Vagina (tissue), 2 donors: ENCODE measurements at regions not wholly inside any gene's neighbourhood (a gene's known extent, or its start where the extent isn't known, plus 50 kb on each side); places are given as distances from the start of the nearest gene placed in this dataset.

Experiments
- DNase-seq, 2 donors: peaks; one replicate each; pipeline ENCODE4 v3.0.0-alpha.2; 2017; ENCODE audit errors: extremely low spot score in 2 of 2
- H3K27ac ChIP-seq: fragments of 200-600 bp; sonication (generic); one replicate; pipeline ENCODE4 v1.5.1; 2019
- H3K27me3 ChIP-seq: fragments of 200-600 bp; sonication (generic); one replicate; pipeline ENCODE4 v1.5.1; 2019
- H3K36me3 ChIP-seq, 2 donors: fragments of 200-600 bp; sonication (generic); one replicate each; pipeline ENCODE4 v1.5.1; 2017 to 2019
- H3K4me1 ChIP-seq: fragments of 200-600 bp; sonication (generic); one replicate; pipeline ENCODE4 v1.5.1; 2019
- H3K4me3 ChIP-seq, 2 donors: fragments of 200-600 bp; sonication (generic); 1 replicate in 1 of 2; 2 replicates in 1 of 2; pipeline ENCODE4 v1.5.1; 2016 to 2019
- H3K9me3 ChIP-seq: fragments of 200-600 bp; sonication (generic); one replicate; pipeline ENCODE4 v1.5.1; 2019
- POLR2A ChIP-seq, 2 donors: fragments of 450-650 bp; IDR thresholded peaks; one replicate each; pipeline ENCODE4 v1.6.1; 2017; ENCODE audit warnings: antibody characterized with exemption in 2 of 2, mild to moderate bottlenecking in 2 of 2, moderate library complexity in 2 of 2
- POLR2AphosphoS5 ChIP-seq, 2 donors: sonication (generic); formaldehyde crosslinking; IDR thresholded peaks; one replicate each; pipeline ENCODE4 v1.9.0; 2017; ENCODE audit warnings: antibody characterized with exemption in 2 of 2, mild to moderate bottlenecking in 2 of 2, low read depth in 1 of 2; ENCODE audit not compliant: insufficient read depth in 1 of 2
- intact Hi-C: fragments of 100-400 bp; cut with DNase I; formaldehyde crosslinking; loops from one replicate; pipeline ENCODE4 v1.15.1; 2023
- TF ChIP-seq, protein P1 (sequence below), 3 experiments: fragments of 450-650 bp in 2 of 3; fragments of 200-600 bp in 1 of 3; sonication (generic) in 1 of 3; IDR thresholded peaks; one replicate each; pipeline ENCODE4 v1.5.1; 2017 to 2019; ENCODE audit warnings: antibody characterized with exemption in 3 of 3, mild to moderate bottlenecking in 2 of 3, moderate library complexity in 2 of 3

- Histone ChIP-seq H3K9me3 (no peaks in the 10 kb centered on the region), H3K4me3 (no peak overlapping the region), H3K4me1 (no peaks in the 10 kb centered on the region), H3K27ac (no peak overlapping the region), H3K36me3 (no peaks in the 10 kb centered on the region), H3K27me3 (no peaks in the 10 kb centered on the region)
- no peak for TF ChIP-seq POLR2A (IDR thresholded peaks at IDR 0.05)
- no peak for TF ChIP-seq POLR2AphosphoS5 (IDR thresholded peaks at IDR 0.05; ENCODE audit: insufficient read depth in 1 of 2, low read depth in 1 of 2)
- TF ChIP-seq, protein P1, sequence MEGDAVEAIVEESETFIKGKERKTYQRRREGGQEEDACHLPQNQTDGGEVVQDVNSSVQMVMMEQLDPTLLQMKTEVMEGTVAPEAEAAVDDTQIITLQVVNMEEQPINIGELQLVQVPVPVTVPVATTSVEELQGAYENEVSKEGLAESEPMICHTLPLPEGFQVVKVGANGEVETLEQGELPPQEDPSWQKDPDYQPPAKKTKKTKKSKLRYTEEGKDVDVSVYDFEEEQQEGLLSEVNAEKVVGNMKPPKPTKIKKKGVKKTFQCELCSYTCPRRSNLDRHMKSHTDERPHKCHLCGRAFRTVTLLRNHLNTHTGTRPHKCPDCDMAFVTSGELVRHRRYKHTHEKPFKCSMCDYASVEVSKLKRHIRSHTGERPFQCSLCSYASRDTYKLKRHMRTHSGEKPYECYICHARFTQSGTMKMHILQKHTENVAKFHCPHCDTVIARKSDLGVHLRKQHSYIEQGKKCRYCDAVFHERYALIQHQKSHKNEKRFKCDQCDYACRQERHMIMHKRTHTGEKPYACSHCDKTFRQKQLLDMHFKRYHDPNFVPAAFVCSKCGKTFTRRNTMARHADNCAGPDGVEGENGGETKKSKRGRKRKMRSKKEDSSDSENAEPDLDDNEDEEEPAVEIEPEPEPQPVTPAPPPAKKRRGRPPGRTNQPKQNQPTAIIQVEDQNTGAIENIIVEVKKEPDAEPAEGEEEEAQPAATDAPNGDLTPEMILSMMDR (IDR thresholded peaks at IDR 0.05): no peak
- DNase-seq: no peak
- intact Hi-C loops: no loop called here
These were observed 1126.9 kb downstream of the JRKL start for GRCh38 chr11:97516688-97517087.

DNA sequence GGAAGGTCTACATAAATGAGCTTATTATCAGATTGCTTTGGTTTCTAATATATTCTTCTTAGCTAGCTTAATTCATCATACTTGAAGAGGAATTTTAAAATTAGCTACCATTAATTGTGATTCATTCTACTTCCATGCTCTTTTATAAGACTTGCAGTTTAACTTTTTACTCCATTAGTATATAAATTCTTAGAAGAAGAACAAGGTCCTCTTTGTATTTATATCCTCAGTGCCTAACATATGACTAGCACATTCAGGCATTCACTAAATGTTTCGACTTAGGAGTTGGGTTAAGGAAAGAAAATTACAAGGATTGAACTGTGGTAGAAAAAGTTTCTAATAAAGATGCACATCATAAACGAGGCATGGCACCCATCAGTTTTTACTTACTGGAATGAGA is 1135.5 kb downstream of the JRKL start:
- no peak for TF ChIP-seq POLR2AphosphoS5 (IDR thresholded peaks at IDR 0.05; ENCODE audit: insufficient read depth in 1 of 2, low read depth in 1 of 2)
- TF ChIP-seq, protein P1 (IDR thresholded peaks at IDR 0.05): no peak
- no peak for TF ChIP-seq POLR2A (IDR thresholded peaks at IDR 0.05)
- Histone ChIP-seq H3K4me1 (no peaks in the 10 kb centered on the region), H3K4me3 (no peak overlapping the region), H3K9me3 (no peaks in the 10 kb centered on the region), H3K27ac (no peak overlapping the region), H3K27me3 (no peaks in the 10 kb centered on the region), H3K36me3 (no peaks in the 10 kb centered on the region)
- intact Hi-C loops: no loop called here
- no peak for DNase-seq

GRCh38 chr11:97537407-97538150 is 1147.8 kb downstream of the JRKL start:
- no peaks in the 10 kb centered on the region for H3K4me1 ChIP-seq
- intact Hi-C loops: no loop called here
- no peak overlapping the region for H3K4me3 ChIP-seq
- TF ChIP-seq, protein P1 (IDR thresholded peaks at IDR 0.05): no peak
- TF ChIP-seq POLR2A (IDR thresholded peaks at IDR 0.05) (no peak), POLR2AphosphoS5 (IDR thresholded peaks at IDR 0.05; ENCODE audit: insufficient read depth in 1 of 2, low read depth in 1 of 2) (no peak)
- no peaks in the 10 kb centered on the region for H3K36me3 ChIP-seq
- DNase-seq: no peak
- no peaks in the 10 kb centered on the region for H3K27me3 ChIP-seq
- no peaks in the 10 kb centered on the region for H3K9me3 ChIP-seq
- no peak overlapping the region for H3K27ac ChIP-seq

- Histone ChIP-seq H3K9me3 (no peaks in the 10 kb centered on the region), H3K36me3 (no peaks in the 10 kb centered on the region), H3K4me1 (no peaks in the 10 kb centered on the region), H3K4me3 (no peak overlapping the region), H3K27ac (no peak overlapping the region), H3K27me3 (no peaks in the 10 kb centered on the region)
- intact Hi-C loops: no loop called here
- TF ChIP-seq POLR2AphosphoS5 (IDR thresholded peaks at IDR 0.05; ENCODE audit: insufficient read depth in 1 of 2, low read depth in 1 of 2) (no peak), POLR2A (IDR thresholded peaks at IDR 0.05) (no peak)
- TF ChIP-seq, protein P1 (IDR thresholded peaks at IDR 0.05): no peak
- DNase-seq: no peak
These were observed 1154.6 kb downstream of the JRKL start for GRCh38 chr11:97544431-97544830.

- intact Hi-C loops: no loop called here
These were observed 1158.5 kb downstream of the JRKL start for GRCh38 chr11:97548280-97548679.

More at GRCh38 chr11:97548280-97548679, 1158.5 kb downstream of the JRKL start:
- no peak for TF ChIP-seq POLR2AphosphoS5 (IDR thresholded peaks at IDR 0.05; ENCODE audit: insufficient read depth in 1 of 2, low read depth in 1 of 2)
- TF ChIP-seq POLR2A (IDR thresholded peaks at IDR 0.05): no peak
- TF ChIP-seq, protein P1 (IDR thresholded peaks at IDR 0.05): no peak
- H3K4me1 ChIP-seq: no peaks in the 10 kb centered on the region
- H3K4me3 ChIP-seq: no peak overlapping the region
- no peak overlapping the region for H3K27ac ChIP-seq
- no peaks in the 10 kb centered on the region for H3K9me3 ChIP-seq
- H3K27me3 ChIP-seq: no peaks in the 10 kb centered on the region
- DNase-seq: no peak
- no peaks in the 10 kb centered on the region for H3K36me3 ChIP-seq
